Naive thymus-derived CD8-positive, alpha-beta T cell (primary cell): ENCODE measurements at regions not wholly inside any gene's neighbourhood (a gene's known extent, or its start where the extent isn't known, plus 50 kb on each side); places are given as distances from the start of the nearest gene placed in this dataset.
"Not testable (repeated sequence)": the region's sequence is repeated elsewhere in the genome, so short reads cannot be mapped to it uniquely, and the experiment has no call there.

Experiments used
- ATAC-seq, 2 donors: fragments of 150-1000 bp; cut with Tn5 transposase in 1 of 2; sonication (Bioruptor Pico), chemical (Tn5 transposase) in 1 of 2; 1 replicate in 1 of 2; 2 replicates in 1 of 2; pipeline ENCODE4 v1.10.0; 2021; ENCODE audit warnings: mild to moderate bottlenecking in 2 of 2, moderate library complexity in 2 of 2
- POLR2A ChIA-PET: fragments of 350-600 bp; sonication (Branson Sonifier 250); formaldehyde crosslinking; loops from one replicate; lab custom pipeline; 2021; ENCODE audit warnings: antibody characterized with exemption; lab: Charles Lee
- DNase-seq, 10 donors: peaks; one replicate each; pipeline versions ENCODE4 v3.0.0 to v3.0.0-alpha.2; 2020 to 2022
- H3K27ac Mint-ChIP-seq, 10 donors: one replicate each; pipeline ENCODE4 v1.8.0; 2020 to 2022; ENCODE audit warnings: mild to moderate bottlenecking in 10 of 10, mixed read lengths in 10 of 10, moderate library complexity in 4 of 10, inconsistent platforms in 1 of 10
- H3K27me3 Mint-ChIP-seq, 5 donors: one replicate each; pipeline ENCODE4 v1.8.0; 2021 to 2022; ENCODE audit warnings: mixed read lengths in 5 of 5
- H3K36me3 Mint-ChIP-seq, 3 donors: one replicate each; pipeline ENCODE4 v1.8.0; 2020 to 2022; ENCODE audit warnings: mixed read lengths in 3 of 3, mild to moderate bottlenecking in 2 of 3, inconsistent platforms in 1 of 3
- H3K4me1 Mint-ChIP-seq, 4 donors: one replicate each; pipeline ENCODE4 v1.8.0; 2021 to 2022; ENCODE audit warnings: mixed read lengths in 4 of 4
- H3K4me3 Mint-ChIP-seq, 10 donors: one replicate each; pipeline ENCODE4 v1.8.0; 2020 to 2022; ENCODE audit warnings: mild to moderate bottlenecking in 10 of 10, mixed read lengths in 10 of 10, moderate library complexity in 6 of 10, inconsistent platforms in 1 of 10
- H3K9me3 Mint-ChIP-seq, 9 donors: one replicate each; pipeline ENCODE4 v1.8.0; 2020 to 2022; ENCODE audit warnings: mixed read lengths in 9 of 9, mild to moderate bottlenecking in 3 of 9, inconsistent platforms in 1 of 9, moderate library complexity in 1 of 9

- POLR2A ChIA-PET: no interaction called here
- DNase-seq (no peak), ATAC-seq (no peak)
- Mint-ChIP-seq H3K36me3 (no peaks in the 10 kb centered on the region), H3K9me3 (peaks cover 0 to 12% (median 0%) of the 10 kb centered on the region in 9 donors), H3K27me3 (peaks cover 0 to 8% (median 0%) of the 10 kb centered on the region in 5 donors), H3K4me3 (no peak overlapping the region), H3K27ac (no peak overlapping the region), H3K4me1 (no peaks in the 10 kb centered on the region)
Measured at GRCh38 chr2:167353605-167354280, 465.5 kb downstream of the XIRP2 start.

DNA sequence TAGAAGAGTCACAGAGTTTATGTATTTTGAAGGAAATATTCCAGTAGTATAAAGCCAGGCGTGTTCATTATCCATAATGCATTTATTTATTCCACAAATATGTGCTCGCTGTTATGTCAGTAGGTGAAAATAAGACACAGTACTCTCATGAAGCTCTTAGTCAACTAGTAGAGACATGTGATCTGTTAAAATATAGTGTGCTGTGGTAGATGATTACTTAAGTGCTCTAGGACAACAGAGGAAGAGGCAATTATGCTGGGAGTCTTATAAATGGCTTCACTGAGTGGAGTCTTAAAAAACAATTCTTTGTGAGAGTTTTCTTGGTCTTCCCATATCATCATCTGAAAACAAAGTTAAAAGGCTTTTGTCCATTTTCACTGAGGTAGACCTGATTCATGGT, 457.3 kb downstream of the XIRP2 start:
- DNase-seq: no peak
- peaks cover 0 to 1% (median 0%) of the 10 kb centered on the region in 5 donors for H3K27me3 Mint-ChIP-seq
- no peak overlapping the region for H3K4me3 Mint-ChIP-seq
- H3K9me3 Mint-ChIP-seq: peaks cover 0 to 2% (median 0%) of the 10 kb centered on the region in 9 donors
- no peak for ATAC-seq
- H3K27ac Mint-ChIP-seq: no peak overlapping the region
- no peaks in the 10 kb centered on the region for H3K36me3 Mint-ChIP-seq
- no peaks in the 10 kb centered on the region for H3K4me1 Mint-ChIP-seq
- POLR2A ChIA-PET: no interaction called here

DNA sequence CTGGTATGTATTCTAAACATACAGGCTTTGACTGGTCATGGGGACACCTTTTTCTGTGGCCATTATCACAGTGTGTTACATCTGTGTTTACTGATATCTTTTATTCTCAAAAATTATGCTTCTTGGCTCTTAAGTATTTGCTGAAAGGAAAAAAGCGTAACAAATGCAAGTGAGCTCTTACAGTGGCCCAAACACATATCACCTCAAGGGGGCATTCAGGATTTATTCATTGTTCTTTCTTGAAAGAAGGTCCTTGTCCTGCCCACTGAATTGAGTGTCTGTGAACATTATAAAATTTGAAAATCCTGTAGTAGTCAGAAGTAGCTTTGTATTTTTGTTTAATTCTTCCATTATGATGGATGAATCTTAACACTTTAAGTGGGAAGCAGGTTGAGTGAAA, 454.5 kb downstream of the XIRP2 start:
- Mint-ChIP-seq H3K27ac (no peak overlapping the region), H3K36me3 (no peaks in the 10 kb centered on the region), H3K27me3 (no peaks in the 10 kb centered on the region), H3K4me1 (no peaks in the 10 kb centered on the region), H3K4me3 (no peak overlapping the region), H3K9me3 (peaks cover 0 to 2% (median 0%) of the 10 kb centered on the region in 9 donors)
- ATAC-seq: no peak
- POLR2A ChIA-PET: interaction anchor here (0.8 kb wide), 1 partner anchor 75 kb away, joined by 3 read pairs; no protein-coding TSS in a partner anchor
- DNase-seq: no peak

- no peak overlapping the region for H3K4me3 Mint-ChIP-seq
- H3K36me3 Mint-ChIP-seq: no peaks in the 10 kb centered on the region
- no peak overlapping the region for H3K27ac Mint-ChIP-seq
- peaks cover 0 to 2% (median 0%) of the 10 kb centered on the region in 9 donors for H3K9me3 Mint-ChIP-seq
- POLR2A ChIA-PET: no interaction called here
- ATAC-seq (no peak), DNase-seq (no peak)
- H3K4me1 Mint-ChIP-seq: no peaks in the 10 kb centered on the region
- H3K27me3 Mint-ChIP-seq: peaks cover 0 to 6% (median 0%) of the 10 kb centered on the region in 5 donors
Measured at GRCh38 chr2:167340322-167340721, 452.0 kb downstream of the XIRP2 start.

GRCh38 chr2:167336213-167336612, 447.9 kb downstream of the XIRP2 start:
- H3K4me3 Mint-ChIP-seq: no peak overlapping the region

DNA sequence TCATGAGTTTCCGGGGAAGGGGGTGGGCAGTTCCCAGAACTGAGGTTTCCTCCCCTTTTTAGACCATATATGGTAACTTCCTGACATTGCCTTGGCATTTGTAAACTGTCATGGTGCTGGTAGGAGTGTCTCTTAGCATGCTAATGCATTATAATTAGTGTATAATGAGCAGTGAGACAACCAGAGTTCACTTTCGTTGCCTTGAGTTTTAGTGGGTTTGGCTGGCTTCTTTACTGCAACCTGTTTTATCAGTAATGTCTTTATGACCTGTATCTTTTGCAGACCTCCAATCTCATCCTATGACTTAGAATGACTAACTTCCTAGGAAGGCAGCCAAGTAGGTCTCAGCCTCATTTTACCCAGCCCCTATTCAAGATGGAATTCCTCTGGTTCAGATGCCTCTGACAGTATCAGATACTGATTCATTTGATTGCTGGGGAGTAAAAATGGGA, 447.3 kb downstream of the XIRP2 start:
- DNase-seq (no peak), ATAC-seq (no peak)
- POLR2A ChIA-PET: no interaction called here
- no peak overlapping the region for H3K27ac Mint-ChIP-seq
- H3K4me1 Mint-ChIP-seq: no peaks in the 10 kb centered on the region
- H3K36me3 Mint-ChIP-seq: no peaks in the 10 kb centered on the region
- no peak overlapping the region for H3K4me3 Mint-ChIP-seq
- H3K9me3 Mint-ChIP-seq: peaks cover 0 to 3% (median 0%) of the 10 kb centered on the region in 9 donors
- peaks cover 0 to 12% (median 2%) of the 10 kb centered on the region in 5 donors for H3K27me3 Mint-ChIP-seq

More at GRCh38 chr2:167336213-167336612, 447.9 kb downstream of the XIRP2 start:
- Mint-ChIP-seq H3K27me3 (peaks cover 0 to 8% (median 0%) of the 10 kb centered on the region in 5 donors), H3K4me1 (no peaks in the 10 kb centered on the region), H3K36me3 (no peaks in the 10 kb centered on the region), H3K9me3 (peaks cover 0 to 2% (median 0%) of the 10 kb centered on the region in 9 donors), H3K27ac (no peak overlapping the region)
- DNase-seq: no peak
- no peak for ATAC-seq
- POLR2A ChIA-PET: no interaction called here

DNA sequence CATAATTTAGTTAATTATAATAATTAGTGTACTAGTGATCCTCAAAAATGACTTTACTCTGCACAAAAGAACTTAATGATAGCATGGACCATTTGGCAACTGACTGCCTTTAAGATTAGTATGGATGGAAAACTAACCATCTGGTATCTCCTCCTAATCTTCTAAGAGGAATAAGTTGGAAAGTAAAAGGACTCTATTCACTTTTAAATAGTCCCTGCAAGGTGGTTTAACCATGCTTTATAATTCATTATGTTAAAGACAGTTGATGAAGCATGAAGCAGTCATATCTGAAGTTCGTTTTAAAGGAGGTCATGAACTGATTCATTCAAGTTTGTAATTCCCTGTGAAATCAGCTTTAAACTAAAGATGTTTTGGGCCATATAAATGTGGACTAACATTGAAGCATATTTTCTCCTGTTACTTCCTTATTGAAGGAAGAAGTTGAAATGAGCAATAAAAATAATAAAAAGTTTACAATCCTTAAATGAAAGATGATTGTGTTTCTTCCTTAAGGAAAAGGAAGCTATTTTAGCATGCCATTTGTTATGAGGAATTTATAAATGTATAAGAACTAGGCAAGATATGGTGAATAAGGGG, 446.0 kb downstream of the XIRP2 start:
- no peak for ATAC-seq
- Mint-ChIP-seq H3K27me3 (peaks cover 0 to 12% (median 2%) of the 10 kb centered on the region in 5 donors), H3K36me3 (no peaks in the 10 kb centered on the region), H3K9me3 (peaks cover 0 to 7% (median 0%) of the 10 kb centered on the region in 9 donors), H3K4me1 (no peaks in the 10 kb centered on the region), H3K27ac (no peak overlapping the region), H3K4me3 (no peak overlapping the region)
- POLR2A ChIA-PET: no interaction called here
- no peak for DNase-seq

- H3K27ac Mint-ChIP-seq: no peak overlapping the region
- no peak overlapping the region for H3K4me3 Mint-ChIP-seq
- H3K36me3 Mint-ChIP-seq: no peaks in the 10 kb centered on the region
- ATAC-seq (no peak), DNase-seq (no peak)
- POLR2A ChIA-PET: no interaction called here
- H3K27me3 Mint-ChIP-seq: peaks cover 0 to 12% (median 2%) of the 10 kb centered on the region in 5 donors
- no peaks in the 10 kb centered on the region for H3K4me1 Mint-ChIP-seq
- peaks cover 0 to 7% (median 0%) of the 10 kb centered on the region in 9 donors for H3K9me3 Mint-ChIP-seq
Measured at GRCh38 chr2:167333245-167333644, 445.0 kb downstream of the XIRP2 start.

GRCh38 chr2:167332358-167332757, 444.1 kb downstream of the XIRP2 start:
- POLR2A ChIA-PET: no interaction called here
- H3K27me3 Mint-ChIP-seq: peaks cover 0 to 12% (median 2%) of the 10 kb centered on the region in 5 donors
- H3K27ac Mint-ChIP-seq: no peak overlapping the region
- H3K4me3 Mint-ChIP-seq: no peak overlapping the region
- peaks cover 0 to 7% (median 0%) of the 10 kb centered on the region in 9 donors for H3K9me3 Mint-ChIP-seq
- no peaks in the 10 kb centered on the region for H3K36me3 Mint-ChIP-seq
- no peaks in the 10 kb centered on the region for H3K4me1 Mint-ChIP-seq
- DNase-seq (no peak), ATAC-seq (no peak)

DNA sequence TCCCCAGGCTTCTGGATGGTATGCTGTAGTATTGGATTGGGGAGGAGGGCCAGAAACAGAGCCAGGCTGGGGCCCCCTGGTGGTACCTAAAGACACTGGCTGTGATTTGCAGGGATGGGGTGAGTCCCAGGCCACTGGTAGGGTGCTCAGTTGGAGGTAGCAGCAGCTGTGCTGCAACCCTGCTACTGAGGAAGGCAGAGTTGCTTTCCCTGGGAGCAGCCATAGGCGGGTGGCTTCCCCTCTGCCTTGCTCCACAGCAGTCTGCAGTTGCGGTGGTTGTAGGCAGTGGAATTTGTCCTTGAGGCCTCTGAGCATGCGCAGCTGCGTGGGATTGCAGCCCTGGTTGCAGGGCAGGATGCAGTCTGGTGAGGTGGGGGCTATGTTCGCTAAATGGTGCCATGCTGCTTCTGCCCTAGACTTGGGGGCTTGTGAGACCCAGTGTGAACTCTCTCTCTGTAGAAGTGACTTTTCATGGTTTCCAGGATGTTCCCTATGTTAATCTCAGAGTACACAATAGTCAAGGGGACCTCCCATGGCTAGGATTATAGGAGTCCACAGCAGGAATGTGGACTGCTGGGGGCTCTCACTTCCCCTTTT, 443.5 kb downstream of the XIRP2 start:
- H3K27ac Mint-ChIP-seq: no peak overlapping the region
- DNase-seq (no peak), ATAC-seq (no peak)
- H3K27me3 Mint-ChIP-seq: peaks cover 0 to 12% (median 2%) of the 10 kb centered on the region in 5 donors
- POLR2A ChIA-PET: no interaction called here
- no peak overlapping the region for H3K4me3 Mint-ChIP-seq
- no peaks in the 10 kb centered on the region for H3K36me3 Mint-ChIP-seq
- no peaks in the 10 kb centered on the region for H3K4me1 Mint-ChIP-seq
- peaks cover 0 to 7% (median 0%) of the 10 kb centered on the region in 9 donors for H3K9me3 Mint-ChIP-seq

GRCh38 chr2:167328808-167329207, 440.5 kb downstream of the XIRP2 start:
- H3K27ac Mint-ChIP-seq, H3K9me3 Mint-ChIP-seq: not testable (repeated sequence)

DNA sequence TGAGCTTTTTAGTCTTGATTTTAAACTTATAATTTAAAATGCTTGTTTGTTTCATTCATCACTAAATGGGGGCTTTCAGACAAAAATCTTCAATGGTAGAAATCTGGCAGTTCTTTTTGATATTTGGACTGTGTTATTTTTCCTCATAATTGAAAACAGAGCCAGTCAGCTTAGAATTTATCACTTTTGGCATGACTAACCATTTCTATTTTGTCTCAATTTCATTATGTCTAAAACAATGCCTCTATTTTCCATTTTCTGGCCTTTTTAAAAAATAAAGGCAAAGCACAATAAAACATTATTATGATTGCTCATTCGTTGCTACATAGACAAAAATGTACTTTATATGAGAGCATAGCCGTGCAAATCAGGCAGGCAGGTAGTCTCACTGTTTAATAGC, 434.5 kb downstream of the XIRP2 start:
- Mint-ChIP-seq H3K36me3 (no peaks in the 10 kb centered on the region), H3K27me3 (no peaks in the 10 kb centered on the region), H3K4me1 (no peaks in the 10 kb centered on the region), H3K27ac (no peak overlapping the region), H3K4me3 (no peak overlapping the region), H3K9me3 (peaks cover 0 to 6% (median 0%) of the 10 kb centered on the region in 9 donors)
- POLR2A ChIA-PET: no interaction called here
- ATAC-seq (no peak), DNase-seq (no peak)

More at GRCh38 chr2:167328808-167329207, 440.5 kb downstream of the XIRP2 start:
- H3K36me3 Mint-ChIP-seq, ATAC-seq, H3K4me3 Mint-ChIP-seq, H3K4me1 Mint-ChIP-seq, DNase-seq, POLR2A ChIA-PET, H3K27me3 Mint-ChIP-seq: not testable (repeated sequence)

- Mint-ChIP-seq H3K4me3 (no peak overlapping the region), H3K9me3 (no peaks in the 10 kb centered on the region), H3K27ac (no peak overlapping the region), H3K27me3 (no peaks in the 10 kb centered on the region), H3K36me3 (no peaks in the 10 kb centered on the region), H3K4me1 (no peaks in the 10 kb centered on the region)
- POLR2A ChIA-PET: interaction anchor here (0.5 kb wide), 1 partner anchor 15 kb away, joined by 4 read pairs; no protein-coding TSS in a partner anchor
- ATAC-seq (no peak), DNase-seq (no peak)
Measured at GRCh38 chr2:167318581-167318980, 430.3 kb downstream of the XIRP2 start.
